ENCODE measurements at regions not wholly inside any gene's neighbourhood (a gene's known extent, or its start where the extent isn't known, plus 50 kb on each side); places are given as distances from the start of the nearest gene placed in this dataset.

DNA sequence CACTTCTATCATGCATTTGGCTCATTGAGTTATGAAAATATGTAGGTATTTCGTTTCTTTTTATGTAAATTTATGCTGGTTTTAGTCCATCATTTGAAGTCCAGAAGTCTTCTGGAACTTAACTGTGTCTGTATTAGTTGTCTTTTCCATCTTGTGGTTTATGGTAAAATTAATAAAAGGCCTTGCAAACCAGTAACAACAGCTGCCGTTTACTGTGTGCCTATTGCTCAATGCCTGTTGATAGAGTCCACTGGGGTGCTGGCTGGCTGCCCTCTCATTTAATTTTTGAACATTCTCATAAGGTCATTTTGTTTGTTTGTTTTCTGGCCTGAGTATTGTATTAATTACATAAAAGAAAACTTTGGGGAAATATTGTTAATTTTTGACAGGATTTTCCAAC lies 98.0 kb downstream of the NAA11 start:
- ChIA-PET POLR2A (no interaction called here), CTCF (ENCODE audit: unreplicated experiment) (no interaction called here)
- H3K36me3 ChIP-seq (ENCODE audit: insufficient read depth, low read length), result no peaks in the 10 kb centered on the region
- no peaks in the 10 kb centered on the region for H3K79me2 ChIP-seq (ENCODE audit: insufficient read depth, low read depth, low read length)
- no peak overlapping the region for H3K27ac ChIP-seq (ENCODE audit: low read depth, low read length, poor library complexity, severe bottlenecking)
- H3K4me2 ChIP-seq (ENCODE audit: low read length), result no peak overlapping the region
- no peak overlapping the region for H2AFZ ChIP-seq (ENCODE audit: low read length)
- no peaks in the 10 kb centered on the region for H3K9me3 ChIP-seq (ENCODE audit: low read length)
- DNase-seq (ENCODE audit: low spot score), result no peak
- no peaks in the 10 kb centered on the region for H4K20me1 ChIP-seq (ENCODE audit: insufficient read depth, low read length)
- TF ChIP-seq EZH2phosphoT487 (IDR thresholded peaks at IDR 0.05; ENCODE audit: borderline replicate concordance, low read depth, low read length), result no peak
- TF ChIP-seq, protein P1, sequence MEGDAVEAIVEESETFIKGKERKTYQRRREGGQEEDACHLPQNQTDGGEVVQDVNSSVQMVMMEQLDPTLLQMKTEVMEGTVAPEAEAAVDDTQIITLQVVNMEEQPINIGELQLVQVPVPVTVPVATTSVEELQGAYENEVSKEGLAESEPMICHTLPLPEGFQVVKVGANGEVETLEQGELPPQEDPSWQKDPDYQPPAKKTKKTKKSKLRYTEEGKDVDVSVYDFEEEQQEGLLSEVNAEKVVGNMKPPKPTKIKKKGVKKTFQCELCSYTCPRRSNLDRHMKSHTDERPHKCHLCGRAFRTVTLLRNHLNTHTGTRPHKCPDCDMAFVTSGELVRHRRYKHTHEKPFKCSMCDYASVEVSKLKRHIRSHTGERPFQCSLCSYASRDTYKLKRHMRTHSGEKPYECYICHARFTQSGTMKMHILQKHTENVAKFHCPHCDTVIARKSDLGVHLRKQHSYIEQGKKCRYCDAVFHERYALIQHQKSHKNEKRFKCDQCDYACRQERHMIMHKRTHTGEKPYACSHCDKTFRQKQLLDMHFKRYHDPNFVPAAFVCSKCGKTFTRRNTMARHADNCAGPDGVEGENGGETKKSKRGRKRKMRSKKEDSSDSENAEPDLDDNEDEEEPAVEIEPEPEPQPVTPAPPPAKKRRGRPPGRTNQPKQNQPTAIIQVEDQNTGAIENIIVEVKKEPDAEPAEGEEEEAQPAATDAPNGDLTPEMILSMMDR (conservative IDR thresholded peaks at IDR 0.05; ENCODE audit: low read length), result no peak
- H3K4me1 ChIP-seq (ENCODE audit: insufficient read depth, low read length, poor library complexity, severe bottlenecking), result no peaks in the 10 kb centered on the region
- BruUV-seq (replicated peaks), result no TSS peak
- no peaks in the 10 kb centered on the region; the same call in 1 of the 2 replicates for H3K9me2 ChIP-seq (ENCODE audit: insufficient read depth, low read length)
- intact Hi-C loops (cut with micrococcal nuclease; ENCODE audit: unreplicated experiment), result no loop called here
- no peak overlapping the region for H3K4me3 ChIP-seq (ENCODE audit: low read depth, low read length, poor library complexity, severe bottlenecking)

DNA sequence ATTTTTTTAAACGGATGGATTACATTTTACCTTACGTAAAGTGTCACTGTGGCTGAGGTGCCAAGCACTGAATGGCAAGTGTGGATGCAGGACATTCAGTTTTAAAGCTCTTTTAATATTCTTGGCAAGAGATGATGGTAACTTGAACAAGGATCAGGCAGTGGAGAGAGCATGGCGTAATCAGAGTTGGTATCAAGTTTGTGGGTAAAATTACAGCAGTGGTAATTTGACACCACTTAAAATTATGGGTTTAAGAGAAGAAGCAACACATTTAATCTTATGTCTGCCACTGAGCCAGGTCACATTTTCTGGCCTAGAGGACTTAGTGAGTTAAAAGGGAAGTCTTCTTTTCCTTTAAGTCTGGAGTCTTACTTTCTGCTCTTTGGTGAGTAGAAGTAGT lies 100.5 kb downstream of the NAA11 start:
- H3K79me2 ChIP-seq (ENCODE audit: insufficient read depth, low read depth, low read length), result no peaks in the 10 kb centered on the region
- H3K4me2 ChIP-seq (ENCODE audit: low read length), result no peak overlapping the region
- H3K4me3 ChIP-seq (ENCODE audit: low read depth, low read length, poor library complexity, severe bottlenecking), result no peak overlapping the region
- no peak overlapping the region for H3K27ac ChIP-seq (ENCODE audit: low read depth, low read length, poor library complexity, severe bottlenecking)
- BruUV-seq (replicated peaks), result no TSS peak
- intact Hi-C loops (cut with micrococcal nuclease; ENCODE audit: unreplicated experiment), result no loop called here
- no peak for DNase-seq (ENCODE audit: low spot score)
- H3K4me1 ChIP-seq (ENCODE audit: insufficient read depth, low read length, poor library complexity, severe bottlenecking), result no peaks in the 10 kb centered on the region
- H3K36me3 ChIP-seq (ENCODE audit: insufficient read depth, low read length), result no peaks in the 10 kb centered on the region
- H3K9me2 ChIP-seq (ENCODE audit: insufficient read depth, low read length), result no peaks in the 10 kb centered on the region; the same call in 1 of the 2 replicates
- POLR2A ChIA-PET, result interaction anchor here (0.8 kb wide), 1 partner anchor 12 kb away, joined by 3 read pairs; no protein-coding TSS in a partner anchor
- no peaks in the 10 kb centered on the region for H4K20me1 ChIP-seq (ENCODE audit: insufficient read depth, low read length)
- no peaks in the 10 kb centered on the region for H3K9me3 ChIP-seq (ENCODE audit: low read length)
- no peak overlapping the region for H2AFZ ChIP-seq (ENCODE audit: low read length)
- CTCF ChIA-PET (ENCODE audit: unreplicated experiment), result no interaction called here
- TF ChIP-seq, protein P1 (conservative IDR thresholded peaks at IDR 0.05; ENCODE audit: low read length), result no peak
- no peak for TF ChIP-seq EZH2phosphoT487 (IDR thresholded peaks at IDR 0.05; ENCODE audit: borderline replicate concordance, low read depth, low read length)

DNA sequence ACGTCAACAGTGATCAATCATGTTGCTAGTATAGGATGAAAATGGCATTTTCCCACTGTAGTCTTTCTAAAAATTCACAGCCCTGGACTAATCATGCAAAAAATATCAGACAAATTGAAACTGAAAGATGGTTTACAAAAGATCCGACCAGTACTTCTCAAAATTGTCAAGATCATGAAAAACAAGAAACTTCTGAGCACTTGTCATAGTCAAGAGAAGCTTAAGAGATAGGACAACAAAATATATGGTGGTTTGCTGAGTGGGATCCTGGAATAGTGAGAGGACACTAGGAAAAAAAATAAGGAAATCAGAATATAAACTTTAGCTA lies 101.1 kb downstream of the NAA11 start:
- no peak for TF ChIP-seq EZH2phosphoT487 (IDR thresholded peaks at IDR 0.05; ENCODE audit: borderline replicate concordance, low read depth, low read length)
- TF ChIP-seq, protein P1 (conservative IDR thresholded peaks at IDR 0.05; ENCODE audit: low read length), result no peak
- ChIA-PET CTCF (ENCODE audit: unreplicated experiment) (no interaction called here), POLR2A (interaction anchor here (0.8 kb wide), 1 partner anchor 12 kb away, joined by 3 read pairs; no protein-coding TSS in a partner anchor)
- no peak overlapping the region for H3K4me2 ChIP-seq (ENCODE audit: low read length)
- H3K27ac ChIP-seq (ENCODE audit: low read depth, low read length, poor library complexity, severe bottlenecking), result no peak overlapping the region
- no peak overlapping the region for H2AFZ ChIP-seq (ENCODE audit: low read length)
- H3K79me2 ChIP-seq (ENCODE audit: insufficient read depth, low read depth, low read length), result no peaks in the 10 kb centered on the region
- no peak for DNase-seq (ENCODE audit: low spot score)
- no peaks in the 10 kb centered on the region for H4K20me1 ChIP-seq (ENCODE audit: insufficient read depth, low read length)
- BruUV-seq (replicated peaks), result no TSS peak
- H3K4me1 ChIP-seq (ENCODE audit: insufficient read depth, low read length, poor library complexity, severe bottlenecking), result no peaks in the 10 kb centered on the region
- intact Hi-C loops (cut with micrococcal nuclease; ENCODE audit: unreplicated experiment), result no loop called here
- H3K4me3 ChIP-seq (ENCODE audit: low read depth, low read length, poor library complexity, severe bottlenecking), result no peak overlapping the region
- no peaks in the 10 kb centered on the region for H3K36me3 ChIP-seq (ENCODE audit: insufficient read depth, low read length)
- H3K9me3 ChIP-seq (ENCODE audit: low read length), result no peaks in the 10 kb centered on the region
- no peaks in the 10 kb centered on the region; the same call in 1 of the 2 replicates for H3K9me2 ChIP-seq (ENCODE audit: insufficient read depth, low read length)

All from OCI-LY7 (cell line).